ENCODE measurements at regions not wholly inside any gene's neighbourhood (a gene's known extent, or its start where the extent isn't known, plus 50 kb on each side); places are given as distances from the start of the nearest gene placed in this dataset.
"Not testable (repeated sequence)": the region's sequence is repeated elsewhere in the genome, so short reads cannot be mapped to it uniquely, and the experiment has no call there.

GRCh38 chr14:55769877-55770276 is 189.9 kb downstream of the KTN1 start:
- no peak for DNase-seq

- DNase-seq, result no peak
Measured at GRCh38 chr14:55771242-55771981, 191.4 kb downstream of the KTN1 start.

- DNase-seq, result no peak
Measured at GRCh38 chr14:55772486-55772885, 192.5 kb downstream of the KTN1 start.

GRCh38 chr14:55773312-55773711 is 193.3 kb downstream of the KTN1 start:
- DNase-seq, result no peak

- DNase-seq, result no peak
Measured at GRCh38 chr14:55773984-55774545, 194.1 kb downstream of the KTN1 start.

- DNase-seq, result no peak
Measured at GRCh38 chr14:55777877-55778276, 197.9 kb downstream of the KTN1 start.

GRCh38 chr14:55780156-55780946 is 200.3 kb downstream of the KTN1 start:
- DNase-seq, result no peak

- DNase-seq, result no peak
Measured at GRCh38 chr14:55781046-55781445, 201.0 kb downstream of the KTN1 start.

GRCh38 chr14:55782166-55782565 is 202.2 kb downstream of the KTN1 start:
- no peak for DNase-seq

- DNase-seq, result no peak
Measured at GRCh38 chr14:55789406-55789805, 209.4 kb downstream of the KTN1 start.

GRCh38 chr14:55794655-55795595 is 214.9 kb downstream of the KTN1 start:
- no peak for DNase-seq

- DNase-seq, result not testable (repeated sequence)
Measured at GRCh38 chr14:55796513-55796912, 216.5 kb downstream of the KTN1 start.

- no peak for DNase-seq
Measured at GRCh38 chr14:55798406-55798805, 218.4 kb downstream of the KTN1 start.

GRCh38 chr14:55799508-55800095 is 219.6 kb downstream of the KTN1 start:
- no peak for DNase-seq

GRCh38 chr14:55800156-55800785 is 220.3 kb downstream of the KTN1 start:
- no peak for DNase-seq

- DNase-seq, result no peak
Measured at GRCh38 chr14:55801121-55801520, 221.1 kb downstream of the KTN1 start.

GRCh38 chr14:55802986-55803872 is 223.2 kb downstream of the KTN1 start:
- peak; percentile 67 for DNase-seq

- DNase-seq, result peak; percentile 22
Measured at GRCh38 chr14:55803873-55804553, 224.0 kb downstream of the KTN1 start.

- DNase-seq, result no peak
Measured at GRCh38 chr14:55805250-55805649, 225.2 kb downstream of the KTN1 start.
